Activated CD4-positive, CD25-positive, alpha-beta regulatory T cell treated with anti-CD3 and anti-CD28 coated beads, Interleukin-2, amount 50 U/mL, for 72 hours (primary cell): ENCODE measurements at regions not wholly inside any gene's neighbourhood (a gene's known extent, or its start where the extent isn't known, plus 50 kb on each side); places are given as distances from the start of the nearest gene placed in this dataset.
A peak's percentile ranks its signal among the peaks of the same experiment; 100 is the strongest.

Source experiments
- DNase-seq: peaks from one replicate; pipeline ENCODE4 v3.0.0; 2021

- DNase-seq = no peak
Observed at GRCh38 chr9:1776668-1777067, 238.5 kb upstream of the SMARCA2 start.

DNA sequence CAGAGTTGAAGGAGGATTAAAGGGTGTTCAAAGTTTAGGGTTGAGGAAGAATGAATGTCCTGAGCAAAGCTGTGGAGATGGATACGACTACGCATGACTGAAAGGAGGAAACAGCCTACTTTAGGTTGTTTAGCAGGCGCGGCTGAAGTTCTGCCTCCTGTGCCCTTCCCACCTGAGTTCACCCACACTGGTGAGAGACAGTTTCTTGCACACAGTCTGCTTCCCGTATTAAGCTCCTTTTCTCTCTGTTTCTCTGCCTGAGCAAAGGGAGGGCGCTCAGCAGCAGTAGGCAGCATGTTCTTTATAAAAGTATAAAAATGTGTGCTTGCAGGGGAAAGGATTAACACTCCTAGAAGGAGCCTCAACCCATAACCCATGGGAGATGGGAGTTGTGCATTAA lies 224.0 kb upstream of the SMARCA2 start:
- no peak for DNase-seq

GRCh38 chr9:1794547-1795270 lies 220.4 kb upstream of the SMARCA2 start:
- no peak for DNase-seq

DNA sequence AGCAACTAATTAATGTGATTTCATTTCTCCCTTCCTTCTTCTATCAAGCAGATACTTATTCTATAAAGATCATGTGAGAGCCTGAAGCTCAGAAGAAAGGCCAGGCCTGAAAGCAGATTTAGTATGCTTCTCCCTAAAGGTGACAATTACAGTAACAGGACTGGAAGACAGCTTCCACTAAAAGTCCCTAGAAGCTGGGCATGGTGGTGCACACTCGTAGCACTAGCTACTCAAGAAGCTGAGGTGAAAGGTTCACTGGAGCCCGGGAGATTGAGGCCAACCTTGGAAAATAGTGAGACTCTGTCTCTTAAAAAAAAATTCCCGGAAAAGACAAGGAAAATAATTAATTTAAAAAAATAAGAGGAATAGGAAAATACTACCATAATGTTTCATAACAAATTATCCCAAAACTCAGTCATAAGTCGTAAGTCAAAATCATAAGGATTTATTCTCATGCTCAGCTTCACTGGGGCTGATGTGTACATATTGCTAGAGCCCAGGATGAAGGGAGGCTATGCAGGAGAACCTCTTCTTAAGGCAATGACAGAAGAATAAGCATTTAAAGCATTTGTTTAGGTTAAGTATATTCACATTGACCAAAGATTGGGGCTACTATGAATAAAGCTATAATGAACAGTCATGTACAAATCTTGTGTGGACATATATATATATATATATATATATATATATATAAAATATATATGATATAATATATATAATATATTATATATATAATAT lies 210.8 kb upstream of the SMARCA2 start:
- DNase-seq = no peak

- no peak for DNase-seq
Observed at GRCh38 chr9:1829719-1830118, 185.4 kb upstream of the SMARCA2 start.

DNA sequence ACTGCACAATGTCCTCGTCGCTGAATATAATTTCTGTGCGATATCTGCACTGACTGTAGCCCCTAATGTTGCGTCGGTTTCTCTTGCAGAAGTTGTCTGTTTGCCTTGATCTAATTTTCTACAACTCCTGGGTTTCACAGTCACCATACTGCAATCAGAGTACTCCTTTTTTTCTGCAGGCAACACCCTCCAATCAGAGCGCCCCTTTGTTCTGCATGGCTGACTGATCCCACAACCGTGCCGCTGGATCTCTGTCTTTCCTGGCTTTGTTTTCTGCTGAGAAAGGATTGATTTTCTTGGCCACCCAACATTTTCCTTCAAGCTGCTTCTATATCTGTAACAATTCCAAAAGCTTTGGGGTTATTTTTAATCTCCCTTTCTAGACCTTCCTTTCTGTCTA lies 182.2 kb upstream of the SMARCA2 start:
- no peak for DNase-seq

- DNase-seq = no peak
Observed at GRCh38 chr9:1837453-1838084, 177.6 kb upstream of the SMARCA2 start.

DNA sequence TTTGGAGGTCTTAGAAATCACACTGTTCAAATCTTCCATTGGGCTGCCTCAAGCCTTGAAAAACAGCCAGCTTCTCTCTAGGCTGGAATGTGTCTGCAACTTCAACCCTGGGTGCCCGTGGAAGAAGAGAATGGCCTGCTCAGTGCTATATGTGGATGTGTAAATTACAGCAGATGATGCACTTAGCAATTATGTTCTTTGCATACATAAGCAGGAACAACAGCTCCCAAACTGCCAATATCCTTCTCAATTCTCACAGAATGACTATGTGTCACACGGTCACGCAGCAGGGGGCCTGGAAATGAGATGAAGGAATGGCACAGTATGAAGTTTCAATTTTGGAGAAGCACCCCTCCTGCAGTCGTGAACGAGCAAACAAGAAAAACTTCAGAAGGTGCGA lies 175.2 kb upstream of the SMARCA2 start:
- DNase-seq = no peak

DNA sequence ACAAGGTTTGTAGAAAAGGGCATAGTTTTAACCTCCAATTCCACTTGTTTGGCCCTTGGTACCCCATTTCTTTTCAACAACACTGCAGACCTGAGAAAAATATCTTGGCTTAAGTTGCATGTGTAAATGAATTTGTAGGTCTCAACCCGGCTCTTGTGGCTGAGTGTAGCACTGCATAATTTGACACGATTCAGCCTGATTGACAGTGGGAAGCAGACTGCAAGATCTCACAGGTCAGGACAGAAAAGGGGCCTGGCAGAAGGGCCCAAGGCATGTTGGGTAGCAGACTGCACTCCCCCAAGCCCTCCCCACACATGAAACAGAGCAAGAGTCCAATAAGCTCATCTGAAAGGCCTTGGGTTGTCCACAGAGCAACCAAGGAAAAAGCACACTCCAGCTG lies 169.7 kb upstream of the SMARCA2 start:
- no peak for DNase-seq

- no peak for DNase-seq
Observed at GRCh38 chr9:1855726-1856125, 159.4 kb upstream of the SMARCA2 start.

- DNase-seq = no peak
Observed at GRCh38 chr9:1857808-1858207, 157.3 kb upstream of the SMARCA2 start.

GRCh38 chr9:1869843-1870242 lies 145.3 kb upstream of the SMARCA2 start:
- no peak for DNase-seq

DNA sequence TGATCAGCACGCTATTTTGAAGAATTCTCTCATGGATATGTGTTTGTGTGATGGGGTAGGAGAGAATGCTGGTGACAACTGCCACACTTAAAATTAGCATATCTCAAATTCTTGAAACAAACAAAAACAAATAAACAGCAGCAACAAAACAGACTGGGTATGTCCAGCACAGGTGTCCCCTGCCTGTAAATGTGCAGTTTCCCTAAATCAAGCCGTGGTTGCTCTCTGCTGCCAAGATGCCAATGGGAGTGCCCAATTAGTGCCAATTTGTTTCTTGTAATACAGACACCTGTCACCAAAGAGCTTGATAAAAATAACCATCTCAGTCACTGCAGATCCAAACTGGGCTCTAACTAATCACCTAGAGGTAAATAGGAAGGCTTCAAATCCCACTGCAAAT lies 144.2 kb upstream of the SMARCA2 start:
- no peak for DNase-seq

GRCh38 chr9:1871626-1872419 lies 143.3 kb upstream of the SMARCA2 start:
- DNase-seq = no peak

DNA sequence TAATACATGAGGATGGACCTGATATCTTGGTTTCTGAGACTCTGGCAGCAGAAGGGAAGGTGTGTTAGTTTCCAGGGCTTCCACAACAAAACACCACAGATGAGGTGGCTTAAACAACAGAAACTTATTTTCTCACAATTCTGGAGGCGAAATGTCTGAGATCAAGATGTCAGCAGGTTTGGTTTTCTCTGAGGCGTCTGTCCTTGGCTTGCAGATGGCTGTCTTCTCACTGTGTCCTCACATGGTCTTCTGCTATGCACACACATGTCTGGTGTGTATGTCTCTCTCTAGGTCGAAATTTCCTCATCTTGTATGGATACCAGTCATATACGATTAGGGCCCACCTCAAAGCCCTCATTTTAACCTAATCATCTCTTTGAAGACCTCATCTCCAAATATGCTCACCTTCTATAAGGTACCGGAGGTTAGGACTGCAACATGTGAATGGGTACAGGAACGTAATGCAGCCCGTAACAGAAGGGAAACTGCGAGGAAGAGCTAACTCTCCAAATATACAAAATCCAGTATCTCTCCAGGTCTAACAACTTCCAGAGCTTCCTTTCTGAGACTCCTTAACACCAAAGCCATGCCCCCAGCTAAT lies 139.8 kb upstream of the SMARCA2 start:
- DNase-seq = no peak

GRCh38 chr9:1875921-1876448 lies 139.2 kb upstream of the SMARCA2 start:
- DNase-seq = peak; percentile 53

GRCh38 chr9:1876891-1877496 lies 138.2 kb upstream of the SMARCA2 start:
- no peak for DNase-seq

- no peak for DNase-seq
Observed at GRCh38 chr9:1877951-1878350, 137.2 kb upstream of the SMARCA2 start.

GRCh38 chr9:1878811-1879210 lies 136.3 kb upstream of the SMARCA2 start:
- no peak for DNase-seq

GRCh38 chr9:1879501-1879900 lies 135.6 kb upstream of the SMARCA2 start:
- DNase-seq = no peak

GRCh38 chr9:1880038-1880565 lies 135.0 kb upstream of the SMARCA2 start:
- no peak for DNase-seq
